ENCODE measurements at regions not wholly inside any gene's neighbourhood (a gene's known extent, or its start where the extent isn't known, plus 50 kb on each side); places are given as distances from the start of the nearest gene placed in this dataset.

- TF ChIP-seq EZH2 (IDR thresholded peaks at IDR 0.05; ENCODE audit: insufficient read depth, poor library complexity, severe bottlenecking) (no peak), EZH2phosphoT487 (IDR thresholded peaks at IDR 0.05; ENCODE audit: insufficient read depth, low read depth) (no peak)
Observed at GRCh38 chr1:56174176-56174885, 405.0 kb downstream of the PLPP3 start.
